Thyroid gland (tissue), 4 donors: ENCODE measurements at regions not wholly inside any gene's neighbourhood (a gene's known extent, or its start where the extent isn't known, plus 50 kb on each side); places are given as distances from the start of the nearest gene placed in this dataset.

Source experiments
- CTCF ChIP-seq, 6 experiments: fragments of 200-600 bp in 3 of 6; fragments of 450-650 bp in 3 of 6; sonication (generic) in 3 of 6; IDR thresholded peaks; one replicate each; pipeline ENCODE4 v1.5.1; 2016 to 2019; ENCODE audit warnings: antibody characterized with exemption in 6 of 6, mild to moderate bottlenecking in 2 of 6, inconsistent platforms in 1 of 6, moderate library complexity in 1 of 6
- POLR2A ChIP-seq, 2 donors: fragments of 450-650 bp; IDR thresholded peaks; one replicate each; pipeline ENCODE4 v1.6.1; 2017; ENCODE audit warnings: antibody characterized with exemption in 2 of 2, mild to moderate bottlenecking in 2 of 2, moderate library complexity in 1 of 2

DNA sequence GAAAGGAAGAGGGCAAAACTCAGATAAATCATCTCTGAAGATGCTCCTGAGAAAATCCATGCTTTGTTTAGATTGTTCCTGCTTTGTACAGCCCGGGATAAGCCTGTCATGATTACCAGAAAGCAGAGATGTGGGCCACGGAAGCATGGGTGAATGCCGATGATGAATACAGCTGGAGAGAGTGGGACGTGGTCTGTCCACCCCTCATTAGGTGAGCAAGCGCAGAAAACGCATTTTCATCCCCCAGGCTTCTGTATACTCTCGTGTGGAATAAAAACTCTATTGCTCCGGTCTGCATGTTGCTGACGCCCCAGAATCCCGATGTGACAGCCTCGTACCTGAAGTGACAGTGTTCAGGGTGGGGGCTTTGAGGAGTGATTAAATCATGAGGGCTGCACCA, 52.0 kb upstream of the SALL3 start:
- TF ChIP-seq CTCF (IDR thresholded peaks at IDR 0.05) (no peak), POLR2A (IDR thresholded peaks at IDR 0.05) (no peak)
